ENCODE measurements at regions not wholly inside any gene's neighbourhood (a gene's known extent, or its start where the extent isn't known, plus 50 kb on each side); places are given as distances from the start of the nearest gene placed in this dataset.

GRCh38 chr6:156686995-156687788 is 90.0 kb upstream of the ARID1B start:
- TF ChIP-seq CTCF (IDR thresholded peaks at IDR 0.05) (no peak), POLR2A (IDR thresholded peaks at IDR 0.05) (peak in 2 of 4 donors; percentile 58 to 72)

Data from stomach (tissue), 4 donors.